ENCODE measurements at regions not wholly inside any gene's neighbourhood (a gene's known extent, or its start where the extent isn't known, plus 50 kb on each side); places are given as distances from the start of the nearest gene placed in this dataset.

DNA sequence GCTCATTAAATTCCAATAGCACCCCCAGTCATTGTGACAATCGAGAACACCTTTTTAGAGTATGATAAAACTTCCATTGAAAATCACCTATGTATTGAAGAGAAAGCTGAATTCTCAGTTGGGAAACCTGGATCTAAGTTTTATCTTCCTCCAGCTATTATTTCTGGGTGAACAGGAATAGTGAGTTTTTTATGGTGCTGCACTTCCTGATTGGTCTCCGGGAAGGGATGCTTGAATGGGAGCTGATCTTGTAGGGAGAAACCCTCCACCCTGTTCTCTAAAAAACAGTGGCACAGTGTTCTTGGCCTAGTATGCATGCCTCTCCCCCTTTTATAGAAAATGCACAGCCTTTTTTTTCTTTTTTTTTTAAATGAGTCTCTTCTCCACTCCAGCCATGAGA, 112.2 kb downstream of the ACTBL2 start:
- Histone ChIP-seq H4K20me1 (ENCODE audit: insufficient read depth, low read length) (no peaks in the 10 kb centered on the region), H3K4me1 (ENCODE audit: insufficient read depth, low read length, poor library complexity, severe bottlenecking) (no peaks in the 10 kb centered on the region), H3K4me3 (ENCODE audit: low read depth, low read length, poor library complexity, severe bottlenecking) (no peak overlapping the region), H3K79me2 (ENCODE audit: insufficient read depth, low read depth, low read length) (no peaks in the 10 kb centered on the region), H3K9me3 (ENCODE audit: low read length) (no peaks in the 10 kb centered on the region), H3K9me2 (ENCODE audit: insufficient read depth, low read length) (no peaks in the 10 kb centered on the region), H3K36me3 (ENCODE audit: insufficient read depth, low read length) (no peaks in the 10 kb centered on the region), H3K27ac (ENCODE audit: low read depth, low read length, poor library complexity, severe bottlenecking) (no peak overlapping the region), H3K4me2 (ENCODE audit: low read length) (no peak overlapping the region), H2AFZ (ENCODE audit: low read length) (no peak overlapping the region)
- ChIA-PET POLR2A (interaction anchor here (0.6 kb wide), 1 partner anchor 1912 kb away, joined by 5 read pairs; no protein-coding TSS in a partner anchor), CTCF (ENCODE audit: unreplicated experiment) (no interaction called here)
- no TSS peak for BruUV-seq (replicated peaks)
- no peak for DNase-seq (ENCODE audit: low spot score)
- intact Hi-C loops (cut with micrococcal nuclease; ENCODE audit: unreplicated experiment), result no loop called here
- no peak for TF ChIP-seq EZH2phosphoT487 (IDR thresholded peaks at IDR 0.05; ENCODE audit: borderline replicate concordance, low read depth, low read length)

DNA sequence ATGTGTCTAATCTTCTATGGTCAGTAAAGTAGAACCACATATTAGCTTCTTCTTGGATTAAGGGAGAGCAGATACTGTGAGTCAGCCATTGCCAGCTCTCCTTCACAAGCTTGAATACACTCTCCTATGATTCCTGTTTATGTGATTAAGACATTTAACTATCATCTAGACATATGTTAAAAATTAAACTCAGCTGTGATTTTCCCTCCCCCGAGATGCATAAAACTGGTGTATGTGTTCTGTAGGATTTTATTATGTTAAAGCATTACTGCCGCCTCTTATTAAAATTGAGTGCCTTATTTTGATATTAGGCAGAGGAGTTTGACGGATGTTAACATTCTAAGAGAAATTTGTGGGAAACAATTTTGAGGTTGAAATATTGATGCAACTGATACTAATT, 114.6 kb downstream of the ACTBL2 start:
- intact Hi-C loops (cut with micrococcal nuclease; ENCODE audit: unreplicated experiment), result no loop called here
- H3K4me1 ChIP-seq (ENCODE audit: insufficient read depth, low read length, poor library complexity, severe bottlenecking), result no peaks in the 10 kb centered on the region
- no peak overlapping the region for H3K4me2 ChIP-seq (ENCODE audit: low read length)
- H3K9me2 ChIP-seq (ENCODE audit: insufficient read depth, low read length), result no peaks in the 10 kb centered on the region
- no peaks in the 10 kb centered on the region for H3K9me3 ChIP-seq (ENCODE audit: low read length)
- TF ChIP-seq, protein P1, sequence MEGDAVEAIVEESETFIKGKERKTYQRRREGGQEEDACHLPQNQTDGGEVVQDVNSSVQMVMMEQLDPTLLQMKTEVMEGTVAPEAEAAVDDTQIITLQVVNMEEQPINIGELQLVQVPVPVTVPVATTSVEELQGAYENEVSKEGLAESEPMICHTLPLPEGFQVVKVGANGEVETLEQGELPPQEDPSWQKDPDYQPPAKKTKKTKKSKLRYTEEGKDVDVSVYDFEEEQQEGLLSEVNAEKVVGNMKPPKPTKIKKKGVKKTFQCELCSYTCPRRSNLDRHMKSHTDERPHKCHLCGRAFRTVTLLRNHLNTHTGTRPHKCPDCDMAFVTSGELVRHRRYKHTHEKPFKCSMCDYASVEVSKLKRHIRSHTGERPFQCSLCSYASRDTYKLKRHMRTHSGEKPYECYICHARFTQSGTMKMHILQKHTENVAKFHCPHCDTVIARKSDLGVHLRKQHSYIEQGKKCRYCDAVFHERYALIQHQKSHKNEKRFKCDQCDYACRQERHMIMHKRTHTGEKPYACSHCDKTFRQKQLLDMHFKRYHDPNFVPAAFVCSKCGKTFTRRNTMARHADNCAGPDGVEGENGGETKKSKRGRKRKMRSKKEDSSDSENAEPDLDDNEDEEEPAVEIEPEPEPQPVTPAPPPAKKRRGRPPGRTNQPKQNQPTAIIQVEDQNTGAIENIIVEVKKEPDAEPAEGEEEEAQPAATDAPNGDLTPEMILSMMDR (conservative IDR thresholded peaks at IDR 0.05; ENCODE audit: low read length), result no peak
- no peak for TF ChIP-seq EZH2phosphoT487 (IDR thresholded peaks at IDR 0.05; ENCODE audit: borderline replicate concordance, low read depth, low read length)
- no peak for DNase-seq (ENCODE audit: low spot score)
- POLR2A ChIA-PET, result interaction anchor here (0.7 kb wide), 1 partner anchor 1431 kb away, joined by 3 read pairs; no protein-coding TSS in a partner anchor
- H4K20me1 ChIP-seq (ENCODE audit: insufficient read depth, low read length), result no peaks in the 10 kb centered on the region
- no peak overlapping the region for H3K4me3 ChIP-seq (ENCODE audit: low read depth, low read length, poor library complexity, severe bottlenecking)
- CTCF ChIA-PET (ENCODE audit: unreplicated experiment), result no interaction called here
- H3K27ac ChIP-seq (ENCODE audit: low read depth, low read length, poor library complexity, severe bottlenecking), result no peak overlapping the region
- no peak overlapping the region for H2AFZ ChIP-seq (ENCODE audit: low read length)
- no peaks in the 10 kb centered on the region for H3K36me3 ChIP-seq (ENCODE audit: insufficient read depth, low read length)
- no peaks in the 10 kb centered on the region for H3K79me2 ChIP-seq (ENCODE audit: insufficient read depth, low read depth, low read length)
- no TSS peak for BruUV-seq (replicated peaks)

DNA sequence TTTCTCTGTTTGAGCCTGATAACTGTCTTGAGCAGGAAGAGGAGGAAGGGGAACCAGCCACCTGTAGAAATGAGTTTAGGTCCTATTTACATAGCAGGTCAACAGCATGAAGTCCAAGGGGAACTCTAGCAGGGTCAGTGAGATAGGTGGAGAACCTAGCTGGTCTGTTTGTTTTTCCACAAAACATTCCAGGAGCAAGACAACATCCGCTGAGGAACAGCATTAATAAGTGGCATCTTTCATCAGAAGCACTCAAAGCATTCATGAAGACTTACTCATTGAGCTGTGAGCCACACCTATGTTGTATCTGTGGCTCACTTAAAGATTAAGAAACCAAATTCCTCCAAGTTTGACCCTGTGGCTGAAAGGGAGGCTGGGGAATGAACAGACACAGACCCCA, 115.9 kb downstream of the ACTBL2 start:
- no peak overlapping the region for H3K27ac ChIP-seq (ENCODE audit: low read depth, low read length, poor library complexity, severe bottlenecking)
- no peaks in the 10 kb centered on the region for H3K9me2 ChIP-seq (ENCODE audit: insufficient read depth, low read length)
- H3K4me1 ChIP-seq (ENCODE audit: insufficient read depth, low read length, poor library complexity, severe bottlenecking), result no peaks in the 10 kb centered on the region
- no peak overlapping the region for H2AFZ ChIP-seq (ENCODE audit: low read length)
- no peaks in the 10 kb centered on the region for H3K9me3 ChIP-seq (ENCODE audit: low read length)
- no peak overlapping the region for H3K4me3 ChIP-seq (ENCODE audit: low read depth, low read length, poor library complexity, severe bottlenecking)
- no peaks in the 10 kb centered on the region for H4K20me1 ChIP-seq (ENCODE audit: insufficient read depth, low read length)
- no peak overlapping the region for H3K4me2 ChIP-seq (ENCODE audit: low read length)
- intact Hi-C loops (cut with micrococcal nuclease; ENCODE audit: unreplicated experiment), result no loop called here
- no TSS peak for BruUV-seq (replicated peaks)
- no peak for DNase-seq (ENCODE audit: low spot score)
- H3K79me2 ChIP-seq (ENCODE audit: insufficient read depth, low read depth, low read length), result no peaks in the 10 kb centered on the region
- TF ChIP-seq, protein P1 (conservative IDR thresholded peaks at IDR 0.05; ENCODE audit: low read length), result no peak
- no peak for TF ChIP-seq EZH2phosphoT487 (IDR thresholded peaks at IDR 0.05; ENCODE audit: borderline replicate concordance, low read depth, low read length)
- ChIA-PET POLR2A (no interaction called here), CTCF (ENCODE audit: unreplicated experiment) (no interaction called here)
- no peaks in the 10 kb centered on the region for H3K36me3 ChIP-seq (ENCODE audit: insufficient read depth, low read length)
